ENCODE measurements at regions not wholly inside any gene's neighbourhood (a gene's known extent, or its start where the extent isn't known, plus 50 kb on each side); places are given as distances from the start of the nearest gene placed in this dataset.

- Histone ChIP-seq H3K9ac (no peak overlapping the region), H3K36me3 (ENCODE audit: control insufficient read depth, insufficient read depth, low read length) (no peaks in the 10 kb centered on the region), H3K4me3 (ENCODE audit: low read depth, low read length) (no peak overlapping the region), H3K9me3 (ENCODE audit: control insufficient read depth, low read length) (no peaks in the 10 kb centered on the region), H3K79me2 (no peaks in the 10 kb centered on the region), H3K4me2 (ENCODE audit: low read length) (no peak overlapping the region), H3K27ac (no peak overlapping the region), H3K27me3 (ENCODE audit: control insufficient read depth, insufficient read depth, low read length) (no peaks in the 10 kb centered on the region), H3K4me1 (no peaks in the 10 kb centered on the region), H2AFZ (no peak overlapping the region)
- no peak for TF ChIP-seq CTCF (IDR thresholded peaks at IDR 0.05)
Observed at GRCh38 chr2:16076911-16077310, 136.6 kb downstream of the MYCN start.

- Histone ChIP-seq H3K27me3 (ENCODE audit: control insufficient read depth, insufficient read depth, low read length) (no peaks in the 10 kb centered on the region), H3K9ac (no peak overlapping the region), H3K27ac (no peak overlapping the region), H3K9me3 (ENCODE audit: control insufficient read depth, low read length) (no peaks in the 10 kb centered on the region), H3K4me1 (no peaks in the 10 kb centered on the region), H3K36me3 (ENCODE audit: control insufficient read depth, insufficient read depth, low read length) (no peaks in the 10 kb centered on the region), H3K79me2 (no peaks in the 10 kb centered on the region), H3K4me3 (ENCODE audit: low read depth, low read length) (no peak overlapping the region), H3K4me2 (ENCODE audit: low read length) (no peak overlapping the region), H2AFZ (no peak overlapping the region)
- no peak for TF ChIP-seq CTCF (IDR thresholded peaks at IDR 0.05)
Observed at GRCh38 chr2:16075045-16076012, 135.0 kb downstream of the MYCN start.

GRCh38 chr2:16073921-16074425 is 133.6 kb downstream of the MYCN start:
- no peak overlapping the region for H2AFZ ChIP-seq
- no peaks in the 10 kb centered on the region for H3K27me3 ChIP-seq (ENCODE audit: control insufficient read depth, insufficient read depth, low read length)

GRCh38 chr2:16073471-16073870 is 133.1 kb downstream of the MYCN start:
- H3K27ac ChIP-seq, result no peak overlapping the region
- H3K4me1 ChIP-seq, result no peaks in the 10 kb centered on the region
- no peak overlapping the region for H3K9ac ChIP-seq
- no peaks in the 10 kb centered on the region for H3K79me2 ChIP-seq
- H3K4me2 ChIP-seq (ENCODE audit: low read length), result no peak overlapping the region
- H3K4me3 ChIP-seq (ENCODE audit: low read depth, low read length), result no peak overlapping the region
- no peaks in the 10 kb centered on the region for H3K27me3 ChIP-seq (ENCODE audit: control insufficient read depth, insufficient read depth, low read length)
- no peaks in the 10 kb centered on the region for H3K9me3 ChIP-seq (ENCODE audit: control insufficient read depth, low read length)
- H3K36me3 ChIP-seq (ENCODE audit: control insufficient read depth, insufficient read depth, low read length), result no peaks in the 10 kb centered on the region
- no peak for TF ChIP-seq CTCF (IDR thresholded peaks at IDR 0.05)
- H2AFZ ChIP-seq, result no peak overlapping the region

More at GRCh38 chr2:16073921-16074425, 133.6 kb downstream of the MYCN start:
- Histone ChIP-seq H3K9ac (no peak overlapping the region), H3K4me1 (no peaks in the 10 kb centered on the region), H3K4me3 (ENCODE audit: low read depth, low read length) (no peak overlapping the region), H3K27ac (no peak overlapping the region), H3K36me3 (ENCODE audit: control insufficient read depth, insufficient read depth, low read length) (no peaks in the 10 kb centered on the region), H3K4me2 (ENCODE audit: low read length) (no peak overlapping the region), H3K79me2 (no peaks in the 10 kb centered on the region), H3K9me3 (ENCODE audit: control insufficient read depth, low read length) (no peaks in the 10 kb centered on the region)
- TF ChIP-seq CTCF (IDR thresholded peaks at IDR 0.05), result no peak
